GM21367 (cell line): ENCODE measurements at regions not wholly inside any gene's neighbourhood (a gene's known extent, or its start where the extent isn't known, plus 50 kb on each side); places are given as distances from the start of the nearest gene placed in this dataset.

Experiments used
- ATAC-seq: cut with Tn5 transposase; IDR thresholded peaks from one replicate; pipeline ENCODE4 v1.9.1; 2021; ENCODE audit not compliant: unreplicated experiment

DNA sequence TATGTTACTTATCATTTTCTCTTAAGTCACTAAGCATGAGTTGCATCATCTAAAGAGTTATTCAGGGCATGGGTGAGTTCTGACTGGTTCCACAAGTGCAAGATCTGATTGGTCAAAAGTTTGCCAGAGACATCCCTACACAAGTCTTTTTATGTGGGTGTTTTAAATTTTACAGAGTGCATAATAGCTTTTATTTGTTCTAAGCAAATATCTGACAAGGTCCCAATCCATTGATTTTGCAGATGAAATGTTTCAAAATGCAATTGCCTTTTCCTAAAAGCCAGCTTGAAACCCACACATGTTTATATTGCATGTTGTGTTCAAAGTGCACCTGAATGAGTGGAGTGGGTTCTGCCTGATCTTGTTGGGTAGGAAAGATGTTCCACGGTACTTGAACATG, 101.7 kb upstream of the PAX6 start:
- ATAC-seq, result no peak

DNA sequence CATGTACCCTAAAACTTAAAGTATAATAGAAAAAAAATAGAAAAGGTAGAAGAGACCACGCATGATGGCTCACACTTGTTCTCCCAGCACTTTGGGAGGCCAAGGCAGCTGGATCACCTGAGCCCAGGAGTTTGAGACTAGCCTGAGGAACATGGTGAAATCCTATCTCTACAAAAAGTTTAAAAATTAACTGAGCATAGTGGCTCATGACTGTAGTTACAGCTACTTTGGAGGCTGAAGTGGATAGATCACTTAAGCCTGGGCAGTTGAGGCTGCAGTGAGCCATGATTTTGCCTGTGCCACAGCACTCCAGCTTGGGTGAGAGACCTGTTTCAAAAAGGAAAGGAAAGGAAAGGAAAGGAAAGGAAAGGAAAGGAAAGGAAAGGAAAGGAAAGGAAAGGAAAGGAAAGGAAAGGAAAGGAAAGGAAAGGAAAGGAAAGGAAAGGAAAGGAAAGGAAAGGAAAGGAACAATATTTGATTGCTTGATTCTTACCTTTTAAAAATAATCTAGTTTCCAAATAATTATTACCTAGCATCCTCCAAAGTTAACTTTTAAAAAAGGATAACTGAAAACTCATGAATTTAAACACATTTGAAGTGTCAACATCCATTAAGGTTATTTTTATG, 99.9 kb upstream of the PAX6 start:
- no peak for ATAC-seq

DNA sequence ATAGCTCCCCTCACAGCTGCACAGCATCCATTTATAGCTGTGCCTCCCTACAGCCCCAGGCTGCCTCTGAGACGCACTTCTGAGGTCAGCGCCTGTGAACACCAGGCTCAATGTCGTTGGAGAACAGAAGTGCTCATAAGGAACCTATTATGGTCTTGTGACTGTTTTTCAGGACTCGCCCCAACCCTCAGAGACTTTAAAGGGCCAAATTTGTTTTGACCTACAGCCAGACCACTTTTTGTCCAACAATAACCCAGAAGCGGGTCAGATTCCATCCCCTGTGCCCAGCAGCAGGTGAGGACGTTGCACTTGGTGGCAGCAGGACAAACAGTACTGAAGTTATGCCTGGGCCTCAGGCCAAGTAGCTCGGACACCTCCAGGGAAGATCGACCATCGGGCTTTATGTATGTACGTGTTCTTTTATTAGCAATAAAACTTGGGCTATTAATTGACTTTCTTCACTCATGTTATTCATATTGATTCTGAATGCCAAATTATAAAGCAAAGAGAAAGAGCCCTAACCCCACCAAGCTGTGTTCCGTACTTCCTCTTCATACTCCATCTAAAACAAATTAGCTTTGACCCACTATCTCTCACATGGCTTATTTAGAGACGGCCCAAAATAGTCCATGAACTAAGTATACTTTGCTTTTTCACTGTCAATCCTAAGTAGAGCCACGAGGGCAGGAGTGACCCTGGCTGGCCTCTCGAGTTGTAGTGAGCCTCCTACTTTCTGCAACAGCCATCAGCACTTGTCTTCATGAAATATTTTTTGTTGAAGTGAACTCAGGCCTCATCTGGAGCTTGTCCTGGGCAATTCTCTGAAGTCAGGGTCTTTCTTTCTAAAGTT, 92.3 kb upstream of the PAX6 start:
- ATAC-seq, result no peak

DNA sequence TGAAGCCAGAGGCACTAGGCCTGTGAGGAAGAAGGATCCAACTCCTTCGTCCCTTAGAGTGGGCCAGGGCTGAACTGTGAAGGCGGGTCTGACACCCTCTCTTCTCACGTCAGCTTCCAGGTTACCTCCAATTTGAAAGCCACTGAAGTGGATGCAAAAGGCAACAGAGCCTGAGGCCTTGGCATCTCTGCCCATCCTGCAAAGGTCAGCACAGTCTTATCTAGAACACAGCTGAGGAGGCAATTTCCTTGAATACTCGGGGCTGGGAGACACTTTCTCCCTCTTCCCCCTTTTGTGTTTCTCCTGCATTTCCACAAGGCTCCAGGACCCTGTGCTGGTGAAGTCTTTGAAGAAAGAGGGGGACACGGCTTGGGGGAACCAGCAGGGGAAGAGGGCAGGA, 91.6 kb upstream of the PAX6 start:
- ATAC-seq, result no peak

DNA sequence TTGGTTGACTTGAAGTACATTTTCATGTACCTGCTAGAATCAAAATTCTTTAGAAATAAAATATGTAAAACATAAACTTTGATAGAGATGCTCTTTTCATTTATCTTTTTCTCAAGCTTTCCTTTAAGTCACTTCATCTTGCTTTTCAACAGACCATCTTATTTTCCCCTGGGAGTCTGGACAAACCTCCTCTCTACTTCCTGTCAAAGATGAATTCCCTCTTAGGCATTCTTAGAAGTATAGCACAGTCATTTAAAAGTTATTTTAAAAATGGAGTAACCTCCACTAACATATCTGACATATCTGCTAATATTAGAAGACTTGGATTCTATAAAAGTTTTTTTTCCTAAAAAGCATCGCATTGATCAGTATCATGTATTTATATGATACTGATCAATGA, 84.8 kb upstream of the PAX6 start:
- ATAC-seq, result no peak

DNA sequence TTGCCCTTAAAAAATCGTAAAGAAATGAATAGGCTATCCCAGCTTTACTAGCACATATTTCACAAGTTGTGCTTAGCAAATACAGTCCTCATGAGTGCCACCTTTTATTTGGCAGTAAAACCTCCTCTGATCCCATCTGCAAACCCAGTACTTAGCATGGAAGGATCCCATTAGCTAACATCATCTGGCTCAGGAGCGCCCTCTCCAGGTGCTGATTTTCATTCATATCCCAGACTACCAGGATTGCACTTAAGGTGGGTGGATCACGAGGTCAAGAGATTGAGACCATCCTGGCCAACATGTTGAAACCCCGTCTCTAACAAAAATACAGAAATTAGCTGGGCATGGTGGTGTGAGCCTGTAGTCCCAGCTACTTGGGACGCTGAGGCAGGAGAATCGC, 76.1 kb upstream of the PAX6 start:
- ATAC-seq, result no peak

DNA sequence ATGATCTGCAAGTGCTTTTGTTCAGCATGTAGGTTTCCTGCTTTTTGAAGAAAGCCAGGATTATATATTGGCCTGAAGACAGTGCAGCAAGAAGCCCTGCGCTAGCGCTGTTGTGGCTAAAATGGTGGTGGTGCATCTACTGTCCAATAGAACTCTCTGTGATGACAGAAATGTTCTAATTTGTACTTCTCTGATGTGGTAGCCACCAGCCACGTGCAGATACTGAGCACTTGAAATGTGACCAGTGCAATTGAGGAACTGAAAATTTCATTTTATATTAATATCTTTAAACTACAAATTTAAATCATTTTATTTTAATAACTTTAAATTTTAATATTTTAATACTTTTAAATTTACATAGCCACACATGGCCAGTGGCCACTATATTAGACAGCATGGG, 73.0 kb upstream of the PAX6 start:
- no peak for ATAC-seq

DNA sequence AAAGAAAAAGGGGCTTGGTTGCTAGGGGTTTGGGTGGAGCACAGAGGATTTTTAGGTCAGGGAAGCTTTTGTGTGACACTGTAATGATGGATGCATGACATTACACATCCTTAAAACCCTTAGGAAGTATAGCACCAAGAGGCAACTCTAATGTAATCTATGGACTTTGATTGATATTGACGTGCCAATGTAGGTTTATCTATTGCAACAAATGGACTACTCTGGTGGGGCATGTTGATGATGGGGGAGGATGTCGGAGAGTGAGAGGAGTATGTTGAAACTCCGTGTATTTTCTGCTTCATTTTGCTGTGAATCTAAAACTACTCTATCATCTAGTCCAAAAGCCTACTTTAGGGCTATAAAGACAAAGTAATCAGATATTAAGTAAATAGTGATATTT, 72.3 kb upstream of the PAX6 start:
- ATAC-seq, result no peak

DNA sequence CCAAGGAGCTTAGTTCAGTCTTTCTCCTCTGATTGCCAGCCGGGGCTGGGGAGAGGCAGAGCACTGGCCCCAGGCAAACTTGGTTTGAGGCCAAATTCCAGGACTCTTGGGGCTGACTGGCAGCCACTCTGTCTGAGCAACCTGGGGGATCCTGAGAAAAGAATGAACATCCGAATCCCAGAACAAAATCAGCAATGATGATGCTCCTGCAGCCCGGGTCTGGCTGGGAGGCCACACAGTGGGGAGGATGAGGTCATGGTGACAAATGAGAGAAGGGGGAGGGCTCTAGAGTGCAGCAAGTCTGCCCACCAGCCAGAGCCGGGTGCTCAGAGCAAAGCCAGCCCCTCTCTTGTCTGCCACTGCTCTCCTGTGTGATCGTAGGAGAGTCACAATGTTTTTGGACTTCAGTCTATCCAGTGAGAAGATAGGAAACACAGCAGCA, 71.8 kb upstream of the PAX6 start:
- ATAC-seq, result no peak

DNA sequence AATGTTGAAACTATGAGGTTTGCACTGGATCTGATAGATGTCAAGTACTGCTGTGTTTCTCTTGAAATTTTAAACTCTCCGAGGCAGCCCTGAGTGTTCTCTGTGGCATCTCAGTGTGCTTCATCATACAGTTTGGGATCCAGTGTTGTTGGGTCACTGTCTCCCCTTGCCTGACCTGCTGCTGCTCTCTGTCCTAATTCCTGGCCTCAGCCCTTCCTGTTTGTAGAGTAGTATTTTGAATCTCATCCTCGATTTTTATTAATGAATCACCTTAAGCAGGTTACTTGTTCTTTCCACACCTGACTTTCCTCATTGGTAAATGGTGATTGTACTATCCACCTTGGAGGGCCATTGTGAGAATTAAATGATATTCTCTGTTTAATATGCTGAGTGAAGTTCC, 70.7 kb upstream of the PAX6 start:
- no peak for ATAC-seq

DNA sequence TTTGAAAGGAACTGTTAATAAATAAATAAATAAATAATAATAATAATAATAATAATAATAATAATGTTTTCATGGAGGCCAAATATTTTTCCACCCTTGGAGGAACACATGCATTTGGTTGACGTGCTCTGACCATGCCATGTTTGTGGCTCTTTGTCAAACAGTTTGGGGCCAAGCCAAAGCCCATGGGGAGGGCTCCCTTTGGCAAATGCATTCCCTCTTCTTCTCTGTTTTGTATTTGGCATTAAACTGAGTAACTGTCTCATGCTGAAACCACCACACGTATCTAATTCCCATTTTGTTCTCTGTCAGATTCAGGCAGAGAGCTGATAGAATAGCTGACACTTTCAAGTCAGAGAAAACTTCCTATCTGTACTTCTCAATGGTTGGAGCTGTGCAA, 68.6 kb upstream of the PAX6 start:
- no peak for ATAC-seq

DNA sequence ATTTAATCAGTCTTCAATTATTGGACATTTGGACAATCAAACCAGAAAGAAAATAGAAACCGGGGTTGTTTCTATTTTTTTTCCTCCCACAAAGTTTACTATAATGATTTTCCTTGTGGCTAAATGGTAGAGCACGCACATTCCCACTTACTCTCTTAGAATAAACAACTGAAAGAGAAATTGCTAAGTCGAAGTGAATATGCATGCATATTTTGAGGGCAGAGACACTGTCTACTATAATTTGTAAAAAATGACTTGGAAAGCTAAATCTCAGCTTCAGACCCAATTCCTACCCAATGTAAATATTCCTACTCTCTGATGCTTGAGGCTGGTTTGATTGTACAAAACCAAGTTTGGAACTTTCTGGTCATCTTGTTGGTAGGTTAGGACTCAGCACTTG, 66.7 kb upstream of the PAX6 start:
- no peak for ATAC-seq

DNA sequence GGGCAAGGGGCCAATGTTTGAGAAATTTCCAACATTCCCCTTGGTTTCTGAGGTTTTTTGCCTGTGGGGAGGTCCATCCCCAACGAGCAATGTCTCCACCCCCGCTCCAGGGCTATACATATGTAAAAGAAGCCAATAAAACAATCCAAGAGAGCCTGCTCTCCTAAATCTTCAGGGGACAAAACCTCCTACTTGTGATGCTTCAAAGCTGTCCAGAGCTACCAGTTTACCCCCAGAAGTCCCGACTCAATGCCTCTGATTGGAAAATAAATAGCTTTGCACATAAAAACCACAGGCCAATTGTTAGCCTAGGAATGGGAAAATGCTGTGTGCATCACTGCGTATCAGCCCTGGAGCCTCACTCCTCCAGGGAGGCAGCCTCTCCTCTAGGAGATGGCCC, 66.0 kb upstream of the PAX6 start:
- no peak for ATAC-seq

DNA sequence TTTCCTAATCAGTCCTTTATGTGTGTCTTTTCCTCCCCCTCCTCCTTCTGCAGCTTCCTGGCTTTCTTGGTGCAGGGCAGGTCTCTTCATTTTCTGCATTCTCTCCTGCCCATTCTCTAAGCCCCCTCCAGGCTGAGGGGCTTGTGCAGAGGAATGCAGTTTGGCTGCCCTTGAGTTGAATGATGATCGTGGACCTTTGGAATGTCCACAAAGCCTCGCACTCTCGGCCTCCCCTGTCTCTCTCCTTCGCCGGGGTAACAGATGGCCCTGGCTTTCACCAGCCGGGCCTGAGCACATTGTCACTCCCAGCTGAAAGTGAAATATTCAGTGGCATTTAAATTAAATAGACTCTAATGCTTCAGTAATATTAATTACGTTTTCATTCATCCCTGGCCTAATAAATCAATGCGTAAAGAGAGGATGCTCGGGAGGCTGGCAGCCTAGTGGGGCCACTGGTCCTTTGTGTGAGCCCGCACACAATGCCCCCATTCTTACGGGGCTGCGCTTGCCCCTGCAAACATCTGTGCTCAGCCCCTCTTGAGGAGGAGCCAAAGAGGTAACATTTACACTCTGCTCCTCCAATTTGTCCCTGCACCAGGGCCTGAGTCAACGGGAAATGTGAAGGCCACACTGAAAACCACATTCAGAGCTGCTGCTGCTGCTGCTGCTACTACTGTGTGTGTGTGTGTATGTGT, 64.9 kb upstream of the PAX6 start:
- no peak for ATAC-seq

DNA sequence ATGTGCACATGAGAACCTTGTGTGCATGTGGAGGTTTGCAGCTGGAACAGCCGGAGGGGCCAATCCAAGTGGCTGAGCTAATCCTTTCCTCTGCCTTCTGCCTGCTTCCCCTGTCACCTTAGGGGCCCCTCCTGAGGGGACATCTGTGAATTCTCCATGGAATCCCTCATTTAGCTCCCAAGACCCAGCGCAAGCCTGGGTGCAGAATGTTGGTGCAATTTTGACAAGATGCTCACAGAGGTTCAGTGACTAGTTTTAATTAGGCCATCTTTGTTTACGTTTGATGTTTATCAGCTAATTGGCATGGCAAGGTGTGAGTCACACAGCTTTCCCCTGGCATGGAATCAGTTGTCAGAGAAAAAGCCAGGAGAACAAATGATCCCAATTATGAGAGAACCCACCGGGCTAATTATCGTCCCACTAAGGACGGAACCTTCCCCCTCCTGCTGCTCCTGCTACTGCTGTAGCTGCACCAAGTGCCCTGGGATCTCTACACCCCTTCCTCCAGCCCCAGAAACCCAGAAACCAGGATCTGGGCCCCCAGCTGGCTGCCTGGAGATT, 63.6 kb upstream of the PAX6 start:
- ATAC-seq, result no peak

DNA sequence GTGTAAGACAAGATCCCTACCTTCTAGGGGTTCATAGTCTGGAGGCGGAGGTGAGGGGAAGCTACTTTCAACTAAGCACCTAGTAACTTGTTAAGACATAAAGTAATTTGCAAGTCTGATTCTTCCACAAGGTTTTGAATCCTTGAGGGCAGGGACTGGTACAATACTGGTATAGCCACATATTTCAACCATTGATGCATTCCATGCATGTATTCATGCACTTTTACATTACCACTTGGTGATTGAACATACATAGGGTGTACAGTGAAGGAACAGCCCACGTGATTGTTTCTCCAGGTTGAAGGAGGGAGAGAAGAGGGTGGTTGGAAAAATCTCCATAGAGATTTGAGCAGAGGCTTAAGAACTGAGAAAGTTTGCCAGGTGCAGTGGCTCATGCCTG, 62.0 kb upstream of the PAX6 start:
- no peak for ATAC-seq

DNA sequence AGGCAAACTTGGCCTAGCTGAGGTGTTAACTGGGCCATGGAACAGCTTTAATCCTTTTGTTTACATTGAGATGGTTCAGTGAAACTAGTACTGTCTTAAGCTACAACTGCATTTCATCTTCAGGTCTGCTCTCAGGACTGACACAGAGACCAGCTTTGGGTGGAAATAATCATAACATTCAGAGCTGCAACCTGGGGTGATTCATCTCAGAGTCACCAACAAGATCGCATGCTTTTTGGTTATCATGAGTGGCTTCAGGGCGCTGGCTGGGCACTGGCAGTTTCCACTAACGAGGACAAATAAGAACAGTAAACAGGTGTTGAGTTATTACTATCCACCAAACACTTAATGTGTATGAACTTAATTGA, 60.9 kb upstream of the PAX6 start:
- no peak for ATAC-seq

DNA sequence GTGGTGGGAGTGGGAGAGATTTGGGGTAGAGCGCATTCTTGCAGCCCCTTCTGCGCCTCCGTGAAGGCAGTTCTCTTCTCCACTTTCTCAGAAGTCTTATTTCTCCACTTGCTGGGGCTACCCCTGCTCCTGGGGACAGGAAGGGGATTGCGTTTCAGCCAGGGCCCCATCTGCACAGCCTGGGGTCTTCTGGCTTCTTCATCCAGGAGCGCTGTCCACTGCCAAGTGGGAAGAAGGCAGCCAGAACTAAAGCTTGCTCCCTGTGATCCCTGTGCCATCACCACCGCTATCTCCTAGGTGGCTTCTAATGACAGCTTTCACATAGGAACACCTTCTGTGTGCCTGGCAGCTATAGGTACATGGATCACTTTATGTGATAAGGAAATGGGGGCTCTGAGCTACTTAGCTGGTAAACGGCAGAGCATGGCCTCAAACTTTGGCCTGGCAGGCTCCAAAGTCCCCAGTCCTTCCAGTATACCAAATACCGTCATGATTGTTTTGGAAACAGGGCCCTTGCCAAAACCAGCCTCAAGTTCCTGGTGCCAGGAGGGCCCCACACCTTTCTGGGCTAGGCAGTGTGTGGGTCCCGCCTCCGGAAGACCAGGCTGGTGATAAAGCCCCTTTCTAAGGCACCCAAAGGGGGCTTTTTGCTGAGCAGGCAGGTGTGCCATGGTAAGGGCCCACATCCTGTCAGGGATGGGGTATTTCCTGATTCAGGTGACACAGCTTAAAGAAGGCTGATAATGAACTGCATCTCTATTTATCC, 60.4 kb upstream of the PAX6 start:
- ATAC-seq, result no peak

DNA sequence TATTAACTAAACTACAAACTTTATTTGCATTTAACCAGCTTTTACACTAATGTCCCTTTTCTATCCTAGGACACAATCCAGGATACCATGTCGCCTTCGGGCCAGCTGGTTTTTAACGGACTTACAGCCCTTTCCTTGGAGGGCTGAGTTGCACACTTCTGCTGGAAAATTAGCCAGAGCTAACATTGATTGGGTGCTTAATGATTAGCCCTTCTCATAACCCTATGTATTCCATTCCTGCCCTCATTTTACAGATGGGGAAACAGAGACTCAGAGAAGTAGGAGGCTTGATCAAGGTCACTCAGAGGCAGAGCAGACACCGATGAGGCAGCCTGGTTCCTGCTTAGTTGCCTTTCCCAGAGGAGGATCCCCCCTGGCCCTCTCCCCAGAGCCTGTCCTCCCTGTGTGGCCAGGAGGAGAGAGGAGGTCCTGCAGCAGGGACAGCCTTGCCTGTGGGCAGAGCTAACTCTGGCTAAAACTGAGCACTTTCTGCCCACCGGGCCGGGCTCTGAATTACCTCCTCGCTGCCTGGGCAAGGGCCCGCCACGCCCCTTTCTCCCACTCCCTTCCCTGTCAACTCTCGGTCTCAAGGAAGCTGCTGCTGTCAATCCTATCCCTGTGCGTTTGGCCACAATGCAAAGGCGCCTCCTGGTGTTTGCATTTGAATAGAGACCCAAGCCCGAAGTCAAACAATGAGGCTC, 59.6 kb upstream of the PAX6 start:
- no peak for ATAC-seq

DNA sequence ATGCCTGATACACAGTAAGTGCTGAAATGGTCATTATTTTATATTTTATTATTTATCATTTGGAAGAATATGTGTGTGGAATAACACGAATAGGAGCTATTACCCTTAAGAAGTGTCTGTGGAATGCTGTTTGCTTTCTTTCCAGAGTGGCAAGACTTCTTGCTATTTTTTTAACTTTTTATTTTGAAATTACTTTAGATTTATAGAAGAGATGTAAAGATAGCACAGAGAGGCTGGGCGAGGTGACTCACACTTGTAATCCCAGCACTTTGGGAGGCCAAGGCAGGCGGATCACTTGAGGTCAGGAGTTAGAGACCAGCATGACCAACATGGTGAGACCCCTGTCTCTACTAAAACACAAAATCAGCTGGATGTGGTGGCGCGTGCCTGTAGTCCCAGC, 58.9 kb upstream of the PAX6 start:
- no peak for ATAC-seq
